ENCODE measurements at regions not wholly inside any gene's neighbourhood (a gene's known extent, or its start where the extent isn't known, plus 50 kb on each side); places are given as distances from the start of the nearest gene placed in this dataset.
"Not testable (repeated sequence)": the region's sequence is repeated elsewhere in the genome, so short reads cannot be mapped to it uniquely, and the experiment has no call there.

DNA sequence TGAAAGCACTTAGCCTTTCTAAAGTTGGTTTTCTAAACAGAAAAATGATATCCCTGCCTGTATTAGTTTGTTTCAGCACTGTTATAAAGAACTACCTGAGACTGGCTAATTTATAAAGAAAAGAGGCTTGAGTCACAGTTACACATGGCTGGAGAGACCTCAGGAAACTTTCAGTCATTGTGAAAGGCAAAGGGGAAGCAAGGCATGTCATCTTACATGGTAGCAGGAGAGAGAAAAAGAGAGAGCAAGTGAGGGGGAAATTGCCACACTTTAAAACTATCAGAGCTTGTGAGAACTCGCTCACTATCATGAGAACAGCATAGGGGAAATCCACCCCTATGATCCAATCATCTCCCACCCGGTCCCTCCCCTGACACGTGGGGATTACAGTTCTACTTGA is 64.9 kb downstream of the FAM170A start:
- peaks cover 5% of the 10 kb centered on the region for H3K27me3 Mint-ChIP-seq (ENCODE audit: low read depth)
- no peaks in the 10 kb centered on the region for H3K36me3 Mint-ChIP-seq (ENCODE audit: low read depth)
- peaks cover 4% of the 10 kb centered on the region for H3K9me3 Mint-ChIP-seq
- TF ChIP-seq, protein P1, sequence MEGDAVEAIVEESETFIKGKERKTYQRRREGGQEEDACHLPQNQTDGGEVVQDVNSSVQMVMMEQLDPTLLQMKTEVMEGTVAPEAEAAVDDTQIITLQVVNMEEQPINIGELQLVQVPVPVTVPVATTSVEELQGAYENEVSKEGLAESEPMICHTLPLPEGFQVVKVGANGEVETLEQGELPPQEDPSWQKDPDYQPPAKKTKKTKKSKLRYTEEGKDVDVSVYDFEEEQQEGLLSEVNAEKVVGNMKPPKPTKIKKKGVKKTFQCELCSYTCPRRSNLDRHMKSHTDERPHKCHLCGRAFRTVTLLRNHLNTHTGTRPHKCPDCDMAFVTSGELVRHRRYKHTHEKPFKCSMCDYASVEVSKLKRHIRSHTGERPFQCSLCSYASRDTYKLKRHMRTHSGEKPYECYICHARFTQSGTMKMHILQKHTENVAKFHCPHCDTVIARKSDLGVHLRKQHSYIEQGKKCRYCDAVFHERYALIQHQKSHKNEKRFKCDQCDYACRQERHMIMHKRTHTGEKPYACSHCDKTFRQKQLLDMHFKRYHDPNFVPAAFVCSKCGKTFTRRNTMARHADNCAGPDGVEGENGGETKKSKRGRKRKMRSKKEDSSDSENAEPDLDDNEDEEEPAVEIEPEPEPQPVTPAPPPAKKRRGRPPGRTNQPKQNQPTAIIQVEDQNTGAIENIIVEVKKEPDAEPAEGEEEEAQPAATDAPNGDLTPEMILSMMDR (conservative IDR thresholded peaks at IDR 0.05) = no peak
- no peak for DNase-seq (ENCODE audit: low read depth, low spot score)
- no peaks in the 10 kb centered on the region for H3K4me1 Mint-ChIP-seq
- H3K4me3 Mint-ChIP-seq = no peak overlapping the region
- H3K27ac Mint-ChIP-seq (ENCODE audit: unreplicated experiment) = no peak overlapping the region

DNA sequence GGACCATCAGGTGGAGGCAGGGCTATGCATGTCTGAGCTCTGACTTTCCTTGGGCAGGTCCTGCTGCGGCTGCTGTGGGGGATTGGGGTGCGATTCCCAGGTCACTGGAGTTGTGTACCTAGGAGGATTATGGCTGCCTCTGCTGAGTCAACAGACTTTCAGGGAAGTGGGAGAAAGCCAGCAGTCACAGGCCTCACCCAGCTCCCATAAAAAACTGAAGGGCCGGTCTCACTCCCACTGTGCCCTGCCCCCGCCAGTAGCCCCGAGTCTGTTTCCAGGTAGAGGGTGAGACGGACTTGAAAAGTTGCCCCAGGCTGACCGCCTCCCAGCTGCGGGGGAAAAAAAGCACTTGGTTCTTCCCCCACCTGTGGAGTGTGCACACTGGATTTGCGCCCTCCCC is 76.7 kb downstream of the FAM170A start:
- Mint-ChIP-seq H3K27ac (ENCODE audit: unreplicated experiment) (no peak overlapping the region), H3K27me3 (ENCODE audit: low read depth) (peaks cover 2% of the 10 kb centered on the region), H3K4me3 (no peak overlapping the region), H3K36me3 (ENCODE audit: low read depth) (no peaks in the 10 kb centered on the region), H3K9me3 (peaks cover 3% of the 10 kb centered on the region), H3K4me1 (no peaks in the 10 kb centered on the region)
- TF ChIP-seq, protein P1 (conservative IDR thresholded peaks at IDR 0.05) = no peak
- DNase-seq (ENCODE audit: low read depth, low spot score) = no peak

DNA sequence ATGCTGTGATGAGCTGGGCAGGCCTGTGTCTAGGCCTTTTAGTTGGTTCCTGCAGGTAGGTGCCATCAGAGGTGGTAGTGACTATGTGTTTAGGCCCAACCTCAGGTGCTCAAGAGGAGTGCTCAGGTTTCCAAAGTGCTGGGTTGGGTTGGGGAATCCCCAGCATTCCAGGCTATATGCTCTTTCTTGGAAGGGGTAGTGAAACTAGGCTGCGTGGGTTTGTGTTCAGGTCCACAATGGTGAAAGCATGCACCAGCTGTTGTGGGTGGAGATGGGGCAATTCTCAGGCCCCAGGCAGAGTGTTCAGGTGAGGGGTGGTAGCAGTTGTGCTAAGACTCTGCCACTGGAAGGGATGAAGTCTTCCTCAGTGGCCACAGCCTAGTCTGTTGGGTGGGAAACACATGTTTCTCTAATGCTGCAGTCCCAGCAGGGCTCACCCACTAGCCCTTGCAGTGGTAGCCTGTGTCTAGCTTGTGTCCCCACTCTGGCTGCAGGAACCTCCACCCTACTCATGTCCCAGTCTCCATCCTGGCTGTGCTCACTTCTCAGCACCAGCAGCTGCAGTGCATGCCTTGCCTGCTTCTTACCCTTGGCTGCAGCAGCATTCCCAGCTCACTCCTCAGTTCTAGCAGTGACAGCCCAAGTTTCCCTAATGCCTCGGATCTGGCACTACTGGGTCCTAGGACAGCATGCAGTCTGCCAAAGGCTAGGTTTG is 78.9 kb downstream of the FAM170A start:
- no peak overlapping the region for H3K27ac Mint-ChIP-seq (ENCODE audit: unreplicated experiment)

DNA sequence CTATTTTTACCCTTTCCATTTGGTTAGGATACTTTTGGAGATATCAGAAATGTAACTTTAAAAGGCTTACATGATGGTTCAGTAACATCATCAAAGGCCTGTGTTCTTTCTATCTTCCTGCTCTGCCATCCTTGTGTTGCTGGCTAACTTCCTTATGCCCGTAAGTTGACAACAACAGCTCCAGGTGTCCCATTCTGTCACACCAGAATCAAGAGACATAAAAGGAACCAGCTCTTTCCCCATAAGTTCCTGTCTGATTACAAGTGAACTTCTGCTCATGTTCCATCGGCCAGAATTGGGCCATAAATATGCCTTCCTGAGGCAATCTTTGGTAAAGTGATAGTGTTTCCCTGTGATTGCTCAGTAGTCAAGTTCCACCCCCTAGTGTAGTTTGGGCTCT is 92.4 kb downstream of the FAM170A start:
- H3K9me3 Mint-ChIP-seq = peaks cover 15% of the 10 kb centered on the region
- H3K27me3 Mint-ChIP-seq (ENCODE audit: low read depth) = no peaks in the 10 kb centered on the region
- no peak overlapping the region for H3K27ac Mint-ChIP-seq (ENCODE audit: unreplicated experiment)
- no peak overlapping the region for H3K4me3 Mint-ChIP-seq
- DNase-seq (ENCODE audit: low read depth, low spot score) = no peak
- H3K36me3 Mint-ChIP-seq (ENCODE audit: low read depth) = peaks cover 4% of the 10 kb centered on the region
- H3K4me1 Mint-ChIP-seq = no peaks in the 10 kb centered on the region
- TF ChIP-seq, protein P1 (conservative IDR thresholded peaks at IDR 0.05) = no peak

More for the DNA sequence above, 78.9 kb downstream of the FAM170A start:
- DNase-seq (ENCODE audit: low read depth, low spot score) = no peak
- TF ChIP-seq, protein P1 (conservative IDR thresholded peaks at IDR 0.05) = no peak
- no peaks in the 10 kb centered on the region for H3K4me1 Mint-ChIP-seq
- no peaks in the 10 kb centered on the region for H3K36me3 Mint-ChIP-seq (ENCODE audit: low read depth)
- H3K9me3 Mint-ChIP-seq = peaks cover 3% of the 10 kb centered on the region
- H3K27me3 Mint-ChIP-seq (ENCODE audit: low read depth) = no peaks in the 10 kb centered on the region
- no peak overlapping the region for H3K4me3 Mint-ChIP-seq

DNA sequence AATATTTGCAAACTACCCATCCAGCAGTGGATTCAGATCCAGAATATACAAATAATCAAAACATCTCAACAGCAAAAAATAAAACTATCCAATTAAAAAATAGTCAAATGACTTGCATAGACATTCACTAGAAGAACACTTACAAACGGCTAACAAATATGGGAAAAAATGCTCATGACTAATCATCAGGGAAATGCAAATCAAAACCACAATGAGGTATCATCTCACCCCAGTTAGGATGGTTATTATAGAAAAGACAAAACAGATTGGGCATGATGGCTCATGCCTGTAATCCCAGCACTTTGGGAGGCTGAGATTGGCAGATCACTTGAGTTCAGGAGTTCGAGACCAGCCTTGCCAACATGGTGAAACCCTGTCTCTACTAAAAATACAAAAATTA is 95.9 kb downstream of the FAM170A start:
- not testable (repeated sequence) for H3K4me3 Mint-ChIP-seq; H3K27me3 Mint-ChIP-seq (ENCODE audit: low read depth); H3K27ac Mint-ChIP-seq (ENCODE audit: unreplicated experiment); DNase-seq (ENCODE audit: low read depth, low spot score); H3K36me3 Mint-ChIP-seq (ENCODE audit: low read depth); H3K4me1 Mint-ChIP-seq
- H3K9me3 Mint-ChIP-seq = peaks cover 17% of the 10 kb centered on the region

DNA sequence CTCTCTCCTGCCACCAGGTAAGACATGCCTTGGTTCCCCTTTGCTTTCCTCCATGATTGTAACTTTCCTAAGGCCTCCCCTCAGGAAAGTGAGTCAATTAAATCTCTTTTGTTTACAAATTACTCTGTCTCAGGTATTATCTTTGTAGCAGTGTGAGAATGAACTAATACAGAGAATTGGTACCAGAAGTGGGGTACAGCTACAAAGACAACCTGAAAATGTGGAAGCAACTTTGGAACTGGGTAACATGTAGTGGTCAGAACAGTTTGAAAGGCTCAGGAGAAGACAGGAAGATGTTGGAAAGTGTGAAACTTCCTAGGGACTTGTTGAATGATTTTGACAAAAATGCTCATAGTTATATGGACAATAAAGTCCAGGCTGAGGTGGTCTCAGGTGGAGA is 97.2 kb downstream of the FAM170A start:
- no peaks in the 10 kb centered on the region for H3K27me3 Mint-ChIP-seq (ENCODE audit: low read depth)
- no peak overlapping the region for H3K27ac Mint-ChIP-seq (ENCODE audit: unreplicated experiment)
- H3K4me3 Mint-ChIP-seq = no peak overlapping the region
- peaks cover 17% of the 10 kb centered on the region for H3K9me3 Mint-ChIP-seq
- DNase-seq (ENCODE audit: low read depth, low spot score) = no peak
- no peaks in the 10 kb centered on the region for H3K4me1 Mint-ChIP-seq
- H3K36me3 Mint-ChIP-seq (ENCODE audit: low read depth) = peaks cover 4% of the 10 kb centered on the region
- TF ChIP-seq, protein P1 (conservative IDR thresholded peaks at IDR 0.05) = no peak
